OCI-LY3 (cell line): ENCODE measurements at regions not wholly inside any gene's neighbourhood (a gene's known extent, or its start where the extent isn't known, plus 50 kb on each side); places are given as distances from the start of the nearest gene placed in this dataset.

Experiments
- H2AFZ ChIP-seq: fragments of 200-600, 300-600 bp; shearing (Covaris generic); 2 replicates; pipeline ENCODE4 v1.6.0; 2014; ENCODE audit warnings: antibody characterized with exemption, low read depth, low read length
- H3K27ac ChIP-seq: fragments of 200-600, 300-600 bp; sonication (generic); 2 replicates; pipeline ENCODE4 v1.5.1; 2014; ENCODE audit warnings: mild to moderate bottlenecking, low read length, moderate library complexity, mixed read lengths
- H3K27me3 ChIP-seq: fragments of 200-600, 300-600 bp; sonication (generic); 2 replicates; pipeline ENCODE4 v1.6.1; 2014; ENCODE audit warnings: low read depth, low read length, mixed read lengths
- H3K36me3 ChIP-seq: fragments of 200-600, 300-600 bp; sonication (generic); replicated peaks from 2 replicates; pipeline ENCODE3; 2014; ENCODE audit warnings: low read depth, low read length, mixed read lengths
- H3K4me1 ChIP-seq: fragments of 300-600, 200-600 bp; sonication (generic); 2 replicates; pipeline ENCODE4 v1.6.1; 2014; ENCODE audit warnings: low read length, mixed read lengths
- H3K4me2 ChIP-seq: fragments of 200-600, 300-600 bp; sonication (generic); 2 replicates; pipeline ENCODE4 v1.6.1; 2014; ENCODE audit warnings: low read length, mixed read lengths
- H3K4me3 ChIP-seq: fragments of 300-600, 200-600 bp; sonication (generic); 2 replicates; pipeline ENCODE4 v1.5.1; 2014; ENCODE audit warnings: antibody characterized with exemption, mild to moderate bottlenecking, low read length, moderate library complexity
- H3K79me2 ChIP-seq: fragments of 300-600, 200-600 bp; shearing (Covaris generic); 2 replicates; pipeline ENCODE4 v1.6.1; 2014; ENCODE audit warnings: mild to moderate bottlenecking, low read length, mixed read lengths
- H3K9ac ChIP-seq: fragments of 300-600, 200-600 bp; shearing (Covaris generic); 2 replicates; pipeline ENCODE4 v1.6.0; 2014; ENCODE audit warnings: mild to moderate bottlenecking, low read length, moderate library complexity
- H3K9me3 ChIP-seq: fragments of 200-600, 300-600 bp; shearing (Covaris generic); 2 replicates; pipeline ENCODE4 v1.6.1; 2014; ENCODE audit warnings: low read length, mixed read lengths; ENCODE audit not compliant: insufficient read depth
- H4K20me1 ChIP-seq: fragments of 200-600, 300-600 bp; sonication (generic); 2 replicates; pipeline ENCODE4 v1.6.1; 2016; ENCODE audit warnings: low read length, mixed read lengths; ENCODE audit not compliant: insufficient read depth
- EZH2phosphoT487 ChIP-seq: fragments of 200-600 bp; shearing (Covaris generic); IDR thresholded peaks from 2 replicates; pipeline ENCODE4 v1.6.1; 2018; ENCODE audit warnings: antibody characterized with exemption, mixed run types, low read depth
- TF ChIP-seq, protein P1 (sequence below): fragments of 200-600, 300-600 bp; sonication (generic); IDR thresholded peaks from 2 replicates; pipeline ENCODE4 v1.5.1; 2014; ENCODE audit warnings: antibody characterized with exemption, low read length, low read depth

DNA sequence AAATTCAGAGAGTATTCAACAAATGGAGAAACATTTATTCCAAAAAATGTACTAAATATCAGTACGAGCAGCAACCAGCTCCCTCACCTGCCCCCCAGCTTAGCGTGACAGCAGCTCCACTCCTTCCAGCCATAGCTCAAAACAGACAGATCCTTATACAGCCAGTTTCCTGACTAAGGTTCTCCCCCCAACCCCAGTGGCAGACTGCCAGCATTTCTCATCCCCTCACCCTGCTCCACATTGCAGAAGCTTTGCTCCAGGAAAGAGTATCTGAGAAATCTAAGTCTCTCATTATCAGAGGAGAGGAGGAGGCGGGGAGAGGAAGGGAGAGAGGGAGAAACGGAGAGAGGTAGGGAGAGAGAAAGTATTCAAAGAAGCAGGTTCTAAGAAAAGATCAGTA, 53.3 kb upstream of the PASD1 start:
- Histone ChIP-seq H3K79me2 (no peaks in the 10 kb centered on the region), H3K36me3 (no peaks in the 10 kb centered on the region), H2AFZ (no peak overlapping the region), H3K4me3 (no peak overlapping the region), H3K9me3 (no peaks in the 10 kb centered on the region), H3K4me1 (no peaks in the 10 kb centered on the region), H4K20me1 (no peaks in the 10 kb centered on the region), H3K27me3 (no peaks in the 10 kb centered on the region), H3K27ac (no peak overlapping the region), H3K9ac (no peak overlapping the region), H3K4me2 (no peak overlapping the region)
- TF ChIP-seq, protein P1, sequence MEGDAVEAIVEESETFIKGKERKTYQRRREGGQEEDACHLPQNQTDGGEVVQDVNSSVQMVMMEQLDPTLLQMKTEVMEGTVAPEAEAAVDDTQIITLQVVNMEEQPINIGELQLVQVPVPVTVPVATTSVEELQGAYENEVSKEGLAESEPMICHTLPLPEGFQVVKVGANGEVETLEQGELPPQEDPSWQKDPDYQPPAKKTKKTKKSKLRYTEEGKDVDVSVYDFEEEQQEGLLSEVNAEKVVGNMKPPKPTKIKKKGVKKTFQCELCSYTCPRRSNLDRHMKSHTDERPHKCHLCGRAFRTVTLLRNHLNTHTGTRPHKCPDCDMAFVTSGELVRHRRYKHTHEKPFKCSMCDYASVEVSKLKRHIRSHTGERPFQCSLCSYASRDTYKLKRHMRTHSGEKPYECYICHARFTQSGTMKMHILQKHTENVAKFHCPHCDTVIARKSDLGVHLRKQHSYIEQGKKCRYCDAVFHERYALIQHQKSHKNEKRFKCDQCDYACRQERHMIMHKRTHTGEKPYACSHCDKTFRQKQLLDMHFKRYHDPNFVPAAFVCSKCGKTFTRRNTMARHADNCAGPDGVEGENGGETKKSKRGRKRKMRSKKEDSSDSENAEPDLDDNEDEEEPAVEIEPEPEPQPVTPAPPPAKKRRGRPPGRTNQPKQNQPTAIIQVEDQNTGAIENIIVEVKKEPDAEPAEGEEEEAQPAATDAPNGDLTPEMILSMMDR: no peak

DNA sequence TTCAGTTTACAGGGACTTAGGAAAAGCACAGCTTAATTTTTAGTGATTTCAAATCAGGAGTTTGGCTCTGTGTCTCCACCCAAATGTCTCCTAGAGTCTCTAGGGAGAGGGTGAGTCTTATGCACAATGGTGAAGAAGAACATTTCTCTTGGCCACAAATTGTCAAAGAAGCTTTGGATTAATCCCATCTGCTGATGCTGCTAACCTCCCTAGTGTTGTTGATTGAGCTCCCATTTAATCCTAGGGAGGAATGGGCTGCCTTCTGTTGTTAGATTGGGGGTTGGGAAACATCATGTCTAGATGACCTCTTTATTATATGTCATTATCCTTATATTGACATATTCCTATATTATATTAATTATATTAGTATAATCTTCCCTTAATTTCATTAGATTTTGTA, 50.0 kb upstream of the PASD1 start:
- TF ChIP-seq EZH2phosphoT487: no peak
- TF ChIP-seq, protein P1: no peak
- no peaks in the 10 kb centered on the region for H3K9me3 ChIP-seq
- H3K27ac ChIP-seq: no peak overlapping the region
- no peaks in the 10 kb centered on the region for H3K4me1 ChIP-seq
- H3K36me3 ChIP-seq: no peaks in the 10 kb centered on the region
- no peaks in the 10 kb centered on the region for H4K20me1 ChIP-seq
- no peak overlapping the region for H3K9ac ChIP-seq
- no peak overlapping the region for H2AFZ ChIP-seq
- H3K4me3 ChIP-seq: no peak overlapping the region
- H3K4me2 ChIP-seq: no peak overlapping the region
- no peaks in the 10 kb centered on the region for H3K27me3 ChIP-seq
- no peaks in the 10 kb centered on the region for H3K79me2 ChIP-seq
